WERI-Rb-1 (cell line): ENCODE measurements at regions not wholly inside any gene's neighbourhood (a gene's known extent, or its start where the extent isn't known, plus 50 kb on each side); places are given as distances from the start of the nearest gene placed in this dataset.
"Not testable (repeated sequence)": the region's sequence is repeated elsewhere in the genome, so short reads cannot be mapped to it uniquely, and the experiment has no call there.

Source experiments
- DNase-seq: peaks from one replicate; pipeline ENCODE4 v3.0.0-alpha.2; 2020
- H3K27ac ChIP-seq: fragments of 250-450 bp; sonication (Bioruptor Pico); 2 replicates; pipeline ENCODE4 v1.5.1; 2020; ENCODE audit warnings: mild to moderate bottlenecking, moderate library complexity
- H3K27me3 ChIP-seq: fragments of 250-450 bp; sonication (Bioruptor Pico); 2 replicates; pipeline ENCODE4 v1.5.1; 2021; ENCODE audit warnings: mild to moderate bottlenecking, low read depth, moderate library complexity; ENCODE audit not compliant: insufficient read depth, severe bottlenecking
- H3K36me3 ChIP-seq: fragments of 250-450 bp; sonication (Bioruptor Pico); 2 replicates; pipeline ENCODE4 v1.5.1; 2020; ENCODE audit warnings: mild to moderate bottlenecking, moderate library complexity
- H3K4me3 ChIP-seq: 2 replicates; pipeline ENCODE4 v1.5.1; 2011; ENCODE audit warnings: low read depth, mild to moderate bottlenecking, control low read depth, low read length
- H3K9me3 ChIP-seq: fragments of 250-450 bp; sonication (Bioruptor Pico); 2 replicates; pipeline ENCODE4 v1.5.1; 2021; ENCODE audit warnings: mild to moderate bottlenecking, moderate library complexity; ENCODE audit not compliant: severe bottlenecking
- CTCF ChIP-seq: IDR thresholded peaks from 2 replicates; pipeline ENCODE4 v1.5.1; 2011; ENCODE audit warnings: low read depth, mild to moderate bottlenecking, control low read depth, inconsistent platforms, low read length

DNA sequence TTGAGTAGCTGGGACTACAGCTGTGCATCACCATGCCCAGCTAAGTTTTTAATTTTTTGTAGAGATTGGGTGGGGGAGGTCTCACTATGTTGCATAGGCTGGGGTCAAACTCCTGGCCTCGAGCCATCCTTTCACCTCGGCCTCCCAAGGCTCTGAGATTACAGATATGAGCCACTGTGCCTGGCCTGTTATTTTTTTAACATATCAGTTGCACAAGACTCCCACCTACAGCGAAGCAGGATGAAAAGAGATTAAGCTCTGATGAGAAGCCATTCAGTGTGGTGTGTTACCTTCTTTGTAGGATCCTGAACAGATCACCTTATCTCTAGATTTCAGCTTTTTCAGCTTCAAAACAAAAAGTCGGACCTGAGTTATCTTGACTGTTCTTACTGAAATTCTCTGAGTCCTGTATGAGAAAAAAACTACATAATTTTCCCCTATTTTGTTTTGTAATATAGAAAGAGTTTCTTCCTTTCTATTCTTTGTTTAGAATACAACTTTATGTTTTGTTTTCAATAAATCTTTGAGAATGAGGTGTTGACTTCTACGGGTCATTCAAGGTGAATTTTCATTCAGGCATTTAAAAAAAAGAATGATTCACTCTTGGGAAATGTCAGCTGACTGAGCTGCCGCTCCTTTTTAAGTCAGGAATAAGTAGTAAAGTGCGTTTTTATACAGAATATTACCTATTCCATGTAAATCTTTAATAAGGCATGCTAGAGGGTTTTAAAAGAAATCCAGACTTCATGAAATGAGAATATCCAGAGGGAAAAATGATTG is 134.6 kb downstream of the ARSF start:
- TF ChIP-seq CTCF, result no peak
- H3K27ac ChIP-seq, result no peak overlapping the region
- H3K27me3 ChIP-seq, result peaks cover 2% of the 10 kb centered on the region

DNA sequence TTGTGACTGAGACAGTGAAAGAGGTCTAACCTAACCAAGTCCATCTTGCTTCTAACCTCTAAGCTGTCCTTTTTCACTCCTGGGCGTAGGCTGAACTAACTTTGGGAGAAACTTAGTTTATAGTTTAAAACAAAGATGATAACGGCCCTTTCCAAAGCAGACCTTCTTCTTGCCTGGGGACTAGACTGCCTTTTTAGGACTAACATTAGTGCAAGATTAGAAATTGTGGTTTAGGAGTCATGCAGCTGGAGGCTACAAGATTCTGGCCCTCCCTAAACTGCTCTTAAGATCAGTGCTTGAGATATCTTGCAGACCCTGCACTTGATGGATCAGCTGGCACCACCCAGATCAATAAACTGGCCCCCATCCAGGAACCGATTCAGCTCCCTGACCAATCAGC is 130.9 kb downstream of the ARSF start:
- H3K36me3 ChIP-seq, DNase-seq, H3K4me3 ChIP-seq, H3K27me3 ChIP-seq, H3K9me3 ChIP-seq, H3K27ac ChIP-seq: not testable (repeated sequence)

More for the DNA sequence above, 134.6 kb downstream of the ARSF start:
- H3K4me3 ChIP-seq, result no peak overlapping the region
- H3K9me3 ChIP-seq, result no peaks in the 10 kb centered on the region
- H3K36me3 ChIP-seq, result no peaks in the 10 kb centered on the region
- no peak for DNase-seq

- TF ChIP-seq CTCF, result no peak
- Histone ChIP-seq H3K4me3 (no peak overlapping the region), H3K9me3 (no peaks in the 10 kb centered on the region)
Observed at GRCh38 chrX:3169421-3169820, 128.2 kb downstream of the ARSF start.

DNA sequence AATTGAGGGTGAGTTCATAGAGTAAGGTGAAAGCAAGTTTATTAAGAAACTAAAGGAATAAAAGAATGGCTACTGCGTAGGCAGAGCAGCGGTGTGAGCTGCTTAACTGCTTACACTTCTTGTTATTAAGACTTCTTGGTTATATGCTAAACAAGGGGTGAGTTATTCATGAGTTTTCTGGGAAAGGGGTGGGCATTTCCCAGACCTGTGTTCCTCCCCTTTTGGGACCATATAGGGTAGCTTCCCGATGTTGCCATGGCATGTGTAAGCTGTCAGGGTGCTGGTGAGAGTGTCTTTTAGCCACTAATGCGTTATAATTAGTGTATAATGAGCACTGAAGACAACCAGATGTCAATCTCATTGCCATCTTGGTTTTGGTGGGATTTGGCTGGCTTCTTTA is 126.5 kb downstream of the ARSF start:
- no peak for DNase-seq
- no peak overlapping the region for H3K4me3 ChIP-seq
- H3K27ac ChIP-seq, result no peak overlapping the region

More at GRCh38 chrX:3169421-3169820, 128.2 kb downstream of the ARSF start:
- no peak overlapping the region for H3K27ac ChIP-seq
- peaks cover 5% of the 10 kb centered on the region for H3K27me3 ChIP-seq
- no peaks in the 10 kb centered on the region for H3K36me3 ChIP-seq
- DNase-seq, result no peak

GRCh38 chrX:3166670-3167455 is 125.6 kb downstream of the ARSF start:
- DNase-seq, result no peak
- H3K4me3 ChIP-seq, result no peak overlapping the region
- no peaks in the 10 kb centered on the region for H3K9me3 ChIP-seq
- no peaks in the 10 kb centered on the region for H3K36me3 ChIP-seq
- H3K27me3 ChIP-seq, result peaks cover 5% of the 10 kb centered on the region
- TF ChIP-seq CTCF, result no peak
- no peak overlapping the region for H3K27ac ChIP-seq

More for the DNA sequence above, 126.5 kb downstream of the ARSF start:
- H3K9me3 ChIP-seq, result no peaks in the 10 kb centered on the region
- peaks cover 5% of the 10 kb centered on the region for H3K27me3 ChIP-seq
- no peak for TF ChIP-seq CTCF
- H3K36me3 ChIP-seq, result no peaks in the 10 kb centered on the region

DNA sequence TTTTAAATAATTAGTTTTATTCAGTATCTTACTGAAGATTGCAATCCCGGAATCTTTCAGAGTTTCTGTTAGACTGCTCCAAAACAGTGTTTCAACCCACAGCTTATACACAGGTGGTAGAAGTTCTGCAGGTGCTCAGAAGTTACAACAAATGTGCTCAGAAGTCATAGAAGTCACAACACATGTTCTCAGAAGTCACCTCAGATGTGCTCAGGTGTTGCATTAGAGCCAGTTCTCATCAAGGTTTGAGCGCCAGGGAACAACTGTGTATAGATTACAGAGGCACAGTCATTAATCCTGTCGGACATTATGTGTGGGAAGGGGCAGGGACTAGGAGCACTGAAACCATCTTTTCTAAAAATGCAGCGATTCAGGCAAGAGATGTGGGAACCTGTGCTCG is 124.5 kb downstream of the ARSF start:
- H3K9me3 ChIP-seq, result no peaks in the 10 kb centered on the region
- TF ChIP-seq CTCF, result no peak

More for the DNA sequence above, 124.5 kb downstream of the ARSF start:
- no peak for DNase-seq
- peaks cover 5% of the 10 kb centered on the region for H3K27me3 ChIP-seq
- H3K27ac ChIP-seq, result no peak overlapping the region
- H3K36me3 ChIP-seq, result no peaks in the 10 kb centered on the region
- H3K4me3 ChIP-seq, result no peak overlapping the region
